AG04449 (cell line): ENCODE measurements at regions not wholly inside any gene's neighbourhood (a gene's known extent, or its start where the extent isn't known, plus 50 kb on each side); places are given as distances from the start of the nearest gene placed in this dataset.
"Not testable (repeated sequence)": the region's sequence is repeated elsewhere in the genome, so short reads cannot be mapped to it uniquely, and the experiment has no call there.

Source experiments
- CTCF ChIA-PET: fragments of 350-600 bp; formaldehyde crosslinking; extraction: SDS; loops from one replicate; lab custom pipeline; 2021; ENCODE audit warnings: antibody characterized with exemption; lab: Yijun Ruan, JAX
- POLR2A ChIA-PET: fragments of 400-600, 350-600 bp; formaldehyde crosslinking; extraction: SDS; loops from one replicate; lab custom pipeline; 2020; ENCODE audit warnings: antibody characterized with exemption, inconsistent platforms; lab: Yijun Ruan, JAX
- DNase-seq: peaks from one replicate; pipeline ENCODE4 v3.0.0-alpha.2; 2010; ENCODE audit warnings: low read depth, low spot score
- H3K4me3 ChIP-seq: 2 replicates; pipeline ENCODE4 v1.5.1; 2011; ENCODE audit warnings: low read depth, mild to moderate bottlenecking, control low read depth, low read length
- CTCF ChIP-seq: IDR thresholded peaks from one replicate; pipeline ENCODE4 v1.5.1; 2011; ENCODE audit warnings: mild to moderate bottlenecking, moderate library complexity, low read length, control low read depth, inconsistent platforms; ENCODE audit not compliant: insufficient read depth; ENCODE audit errors: missing control alignments

GRCh38 chr5:163916376-163916775 is 411.0 kb downstream of the MAT2B start:
- POLR2A ChIA-PET, result no interaction called here
- no peak overlapping the region for H3K4me3 ChIP-seq
- TF ChIP-seq CTCF, result no peak
- CTCF ChIA-PET, result no interaction called here
- DNase-seq, result no peak

GRCh38 chr5:163916861-163917260 is 411.4 kb downstream of the MAT2B start:
- DNase-seq, result no peak
- TF ChIP-seq CTCF, result no peak
- ChIA-PET CTCF (no interaction called here), POLR2A (no interaction called here)
- no peak overlapping the region for H3K4me3 ChIP-seq

- ChIA-PET CTCF (no interaction called here), POLR2A (no interaction called here)
- H3K4me3 ChIP-seq, result no peak overlapping the region
- no peak for TF ChIP-seq CTCF
- DNase-seq, result no peak
Measured at GRCh38 chr5:163917747-163918146, 412.3 kb downstream of the MAT2B start.

GRCh38 chr5:163934990-163935389 is 429.6 kb downstream of the MAT2B start:
- DNase-seq, CTCF ChIA-PET, POLR2A ChIA-PET, H3K4me3 ChIP-seq: not testable (repeated sequence)

- DNase-seq, result no peak
- ChIA-PET POLR2A (no interaction called here), CTCF (interaction anchor here (0.6 to 1.0 kb wide), 2 partner anchors 301 to 565 kb away, joined by 3 read pairs; no protein-coding TSS in a partner anchor)
- no peak for TF ChIP-seq CTCF
- H3K4me3 ChIP-seq, result no peak overlapping the region
Measured at GRCh38 chr5:163938595-163938994, 433.2 kb downstream of the MAT2B start.

- TF ChIP-seq CTCF, result no peak
- CTCF ChIA-PET, result no interaction called here
- H3K4me3 ChIP-seq, result no peak overlapping the region
- POLR2A ChIA-PET, result no interaction called here
- no peak for DNase-seq
Measured at GRCh38 chr5:163941079-163941478, 435.7 kb downstream of the MAT2B start.

- ChIA-PET CTCF (no interaction called here), POLR2A (no interaction called here)
- no peak for DNase-seq
- H3K4me3 ChIP-seq, result no peak overlapping the region
- no peak for TF ChIP-seq CTCF
Measured at GRCh38 chr5:163943546-163943945, 438.1 kb downstream of the MAT2B start.
